SK-N-SH treated with all-trans-retinoic acid at 6 μM for 48 hours (cell line): ENCODE measurements at regions not wholly inside any gene's neighbourhood (a gene's known extent, or its start where the extent isn't known, plus 50 kb on each side); places are given as distances from the start of the nearest gene placed in this dataset.
A peak's percentile ranks its signal among the peaks of the same experiment; 100 is the strongest.

Source experiments
- ARNTL ChIP-seq: fragments of 450-650 bp; formaldehyde crosslinking; IDR thresholded peaks from 2 replicates; pipeline ENCODE4 v1.5.0; 2020; ENCODE audit warnings: low read depth, mild to moderate bottlenecking, moderate library complexity, borderline replicate concordance
- ISL1 ChIP-seq: fragments of 250-450 bp; sonication (Bioruptor Pico); IDR thresholded peaks from 2 replicates; pipeline ENCODE4 v2.1.2; 2022; ENCODE audit warnings: mild to moderate bottlenecking, moderate library complexity
- TCF4 ChIP-seq: fragments of 250-450 bp; sonication (Bioruptor Pico); IDR thresholded peaks from 2 replicates; pipeline ENCODE4 v1.8.0; 2021; ENCODE audit warnings: mild to moderate bottlenecking, moderate library complexity, borderline replicate concordance

DNA sequence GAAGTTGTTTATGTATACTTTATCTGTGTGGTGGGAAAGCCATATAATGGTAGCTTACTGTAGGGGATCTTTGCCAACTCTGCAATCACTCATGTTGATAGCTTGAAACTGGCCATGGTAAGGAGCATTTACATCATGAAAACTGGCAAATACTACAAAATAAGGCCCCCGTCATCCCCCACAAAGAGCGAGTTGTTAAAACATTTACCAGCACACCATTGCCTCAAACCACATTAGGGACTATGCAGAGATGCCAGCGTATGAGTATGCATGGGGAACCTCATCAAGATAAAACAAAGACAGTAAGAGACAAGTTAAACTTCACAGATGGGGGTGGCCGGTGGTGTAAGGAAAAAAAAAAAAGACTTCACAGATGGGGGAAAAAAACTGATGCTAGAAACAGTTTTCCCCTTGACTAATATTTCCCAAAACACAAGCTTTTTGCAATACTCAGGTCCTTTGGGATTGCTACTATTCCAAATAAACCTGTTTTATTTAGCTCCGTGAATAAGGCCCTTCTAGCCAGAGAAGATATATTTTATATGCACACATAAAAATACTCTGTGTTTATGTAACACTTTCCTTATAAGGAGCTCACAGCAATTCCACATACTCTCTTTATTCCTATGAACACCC lies 70.6 kb upstream of the SERP2 start:
- TF ChIP-seq TCF4 (CRISPR knock-in tag) (peak; percentile 27; the same call in 1 of the 2 replicates), ARNTL (CRISPR knock-in tag) (no peak), ISL1 (CRISPR knock-in tag) (peak; percentile 88)
